NB4 (cell line): ENCODE measurements at regions not wholly inside any gene's neighbourhood (a gene's known extent, or its start where the extent isn't known, plus 50 kb on each side); places are given as distances from the start of the nearest gene placed in this dataset.

ENCODE experiments used
- DNase-seq: peaks from one replicate; pipeline ENCODE4 v3.0.0; 2010; ENCODE audit warnings: low read depth
- H3K4me3 ChIP-seq: one replicate; pipeline ENCODE4 v1.5.1; 2011; ENCODE audit warnings: mild to moderate bottlenecking, low read depth, low read length, moderate library complexity
- MYC ChIP-seq: IDR thresholded peaks from 2 replicates; pipeline ENCODE4 v1.6.1; 2011; ENCODE audit warnings: low read depth, low read length
- POLR2A ChIP-seq: IDR thresholded peaks from 2 replicates; pipeline ENCODE4 v1.6.1; 2011; ENCODE audit warnings: mild to moderate bottlenecking; ENCODE audit not compliant: insufficient read length; ENCODE audit errors: extremely low read depth
- TF ChIP-seq, protein P1 (sequence below): IDR thresholded peaks from one replicate; pipeline ENCODE4 v1.5.1; 2012; ENCODE audit warnings: low read depth, low read length
- TF ChIP-seq, protein P2 (sequence below): IDR thresholded peaks from 2 replicates; pipeline ENCODE4 v1.6.1; 2011; ENCODE audit warnings: low read depth, low read length

DNA sequence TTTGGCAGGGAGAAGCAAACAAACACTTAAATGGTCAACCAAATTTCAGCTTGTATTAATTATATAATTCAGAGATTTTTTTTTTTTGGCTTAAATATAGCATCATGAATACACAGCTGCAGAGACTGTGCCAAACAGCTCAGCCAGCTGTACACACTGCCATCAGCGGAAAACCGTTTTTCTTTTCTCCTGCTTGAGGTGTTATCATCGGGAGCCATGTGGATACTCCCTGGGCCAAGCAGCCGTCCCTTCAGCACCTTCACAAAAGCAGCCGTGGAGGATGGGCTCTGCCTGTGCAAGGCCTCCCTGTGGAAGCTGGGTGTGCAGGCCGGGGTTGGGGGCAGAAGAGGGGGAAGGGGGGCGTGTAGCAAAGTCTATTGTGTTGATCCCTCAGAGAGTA lies 85.0 kb downstream of the NUF2 start:
- no peak for DNase-seq
- TF ChIP-seq, protein P1, sequence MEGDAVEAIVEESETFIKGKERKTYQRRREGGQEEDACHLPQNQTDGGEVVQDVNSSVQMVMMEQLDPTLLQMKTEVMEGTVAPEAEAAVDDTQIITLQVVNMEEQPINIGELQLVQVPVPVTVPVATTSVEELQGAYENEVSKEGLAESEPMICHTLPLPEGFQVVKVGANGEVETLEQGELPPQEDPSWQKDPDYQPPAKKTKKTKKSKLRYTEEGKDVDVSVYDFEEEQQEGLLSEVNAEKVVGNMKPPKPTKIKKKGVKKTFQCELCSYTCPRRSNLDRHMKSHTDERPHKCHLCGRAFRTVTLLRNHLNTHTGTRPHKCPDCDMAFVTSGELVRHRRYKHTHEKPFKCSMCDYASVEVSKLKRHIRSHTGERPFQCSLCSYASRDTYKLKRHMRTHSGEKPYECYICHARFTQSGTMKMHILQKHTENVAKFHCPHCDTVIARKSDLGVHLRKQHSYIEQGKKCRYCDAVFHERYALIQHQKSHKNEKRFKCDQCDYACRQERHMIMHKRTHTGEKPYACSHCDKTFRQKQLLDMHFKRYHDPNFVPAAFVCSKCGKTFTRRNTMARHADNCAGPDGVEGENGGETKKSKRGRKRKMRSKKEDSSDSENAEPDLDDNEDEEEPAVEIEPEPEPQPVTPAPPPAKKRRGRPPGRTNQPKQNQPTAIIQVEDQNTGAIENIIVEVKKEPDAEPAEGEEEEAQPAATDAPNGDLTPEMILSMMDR, result no peak
- TF ChIP-seq, protein P2, sequence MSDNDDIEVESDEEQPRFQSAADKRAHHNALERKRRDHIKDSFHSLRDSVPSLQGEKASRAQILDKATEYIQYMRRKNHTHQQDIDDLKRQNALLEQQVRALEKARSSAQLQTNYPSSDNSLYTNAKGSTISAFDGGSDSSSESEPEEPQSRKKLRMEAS, result no peak
- TF ChIP-seq POLR2A (no peak), MYC (no peak)
- H3K4me3 ChIP-seq, result no peak overlapping the region

DNA sequence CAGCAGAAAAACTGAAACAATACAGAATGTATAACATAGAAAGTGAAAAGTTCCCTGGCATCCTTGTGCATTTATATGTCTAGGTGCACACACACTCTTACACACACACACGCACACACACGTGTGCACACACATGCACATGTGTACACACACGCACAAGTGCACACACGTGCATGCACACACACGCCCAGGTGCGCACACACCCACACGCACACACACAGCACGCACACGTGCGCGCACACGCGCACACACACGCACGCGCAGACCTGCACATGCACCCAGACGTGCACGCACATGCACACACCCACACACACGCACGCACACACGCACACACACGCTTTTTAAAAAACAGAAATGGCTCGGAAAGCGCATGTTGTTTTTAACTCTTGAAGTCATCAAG lies 86.5 kb downstream of the NUF2 start:
- TF ChIP-seq, protein P2, result no peak
- TF ChIP-seq, protein P1, result no peak
- TF ChIP-seq MYC (no peak), POLR2A (no peak)
- DNase-seq, result no peak
- H3K4me3 ChIP-seq, result no peak overlapping the region

DNA sequence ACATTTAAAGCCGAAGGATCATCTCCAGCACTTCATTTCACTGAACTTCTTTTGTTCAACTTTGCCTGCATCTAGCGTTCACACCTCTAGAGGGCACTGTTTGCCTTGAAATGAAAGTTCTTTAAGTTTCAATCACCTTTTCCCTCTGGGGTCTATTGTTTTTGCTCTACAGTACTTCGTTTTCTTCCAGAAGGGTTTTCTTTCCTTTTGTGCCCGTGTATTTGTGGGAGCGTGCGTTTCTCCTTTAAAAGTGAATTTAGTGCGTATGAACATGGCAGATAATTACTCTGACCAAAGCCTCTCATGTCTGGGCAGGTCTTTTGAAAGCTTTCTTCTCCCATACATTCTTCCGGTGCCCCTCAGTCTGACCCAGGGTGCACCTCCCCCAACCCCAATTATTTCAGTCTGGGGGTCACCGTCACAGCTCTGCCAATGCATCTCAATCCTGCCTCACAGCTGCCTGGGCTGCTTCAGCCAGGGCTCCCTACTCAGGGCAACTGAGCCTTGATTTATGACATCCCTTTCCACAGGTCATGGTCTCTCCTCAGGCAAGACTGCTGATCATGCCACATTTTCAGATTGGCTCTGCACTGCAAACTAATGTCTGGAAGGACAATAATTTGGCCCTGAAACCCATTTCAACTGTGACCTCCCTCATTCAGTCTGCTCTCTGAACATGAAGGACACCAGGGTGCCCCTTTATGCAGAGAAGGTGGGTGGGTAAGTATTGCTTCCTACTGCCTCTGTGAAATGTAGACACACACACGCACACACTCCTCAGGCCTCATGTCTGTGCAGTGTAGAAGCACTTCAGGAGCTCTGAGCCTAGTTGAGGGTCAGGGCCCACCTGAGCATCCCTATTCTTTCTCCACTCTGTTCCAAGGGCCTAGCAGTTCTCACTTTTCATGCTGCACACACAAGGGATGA lies 88.6 kb downstream of the NUF2 start:
- no peak for TF ChIP-seq MYC
- TF ChIP-seq POLR2A, result no peak
- TF ChIP-seq, protein P1, result peak; percentile 67
- DNase-seq, result peak; percentile 62
- no peak overlapping the region for H3K4me3 ChIP-seq

- H3K4me3 ChIP-seq, result no peak overlapping the region
- no peak for DNase-seq
- TF ChIP-seq POLR2A, result no peak
- TF ChIP-seq MYC, result no peak
- TF ChIP-seq, protein P2, result no peak
- TF ChIP-seq, protein P1, result no peak
These were observed 90.5 kb downstream of the NUF2 start for GRCh38 chr1:163412221-163412620.

- no peak for TF ChIP-seq POLR2A
- TF ChIP-seq, protein P1, result no peak
- no peak for TF ChIP-seq MYC
- TF ChIP-seq, protein P2, result no peak
- no peak for DNase-seq
- H3K4me3 ChIP-seq, result no peak overlapping the region
These were observed 93.0 kb downstream of the NUF2 start for GRCh38 chr1:163414778-163415177.
